ENCODE measurements at regions not wholly inside any gene's neighbourhood (a gene's known extent, or its start where the extent isn't known, plus 50 kb on each side); places are given as distances from the start of the nearest gene placed in this dataset.

DNA sequence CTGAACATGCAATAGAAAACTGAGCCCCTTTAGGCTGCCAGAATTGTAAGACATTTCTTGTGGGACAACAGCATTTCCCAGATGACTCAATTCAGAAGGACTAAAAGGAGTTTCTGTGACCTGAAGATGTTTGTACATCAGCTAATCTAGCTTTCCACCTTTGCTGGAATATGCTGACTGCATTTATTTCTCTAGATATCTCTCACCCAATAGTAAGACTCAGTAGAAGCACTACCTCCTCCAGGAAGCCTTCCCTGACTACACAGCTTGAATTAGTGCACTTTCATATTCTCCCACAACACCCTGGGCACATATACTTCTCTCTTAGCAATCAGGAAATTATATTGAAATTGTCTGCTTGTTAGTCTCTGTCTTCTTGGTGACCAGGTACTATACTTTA lies 98.1 kb upstream of the BLID start:
- no peaks in the 10 kb centered on the region for H3K4me1 ChIP-seq (ENCODE audit: control insufficient read depth in 3 of 3, insufficient read depth in 2 of 3, low read depth in 1 of 3, low read length in 2 of 3)
- no peaks in the 10 kb centered on the region for H3K27me3 ChIP-seq (ENCODE audit: control insufficient read depth in 3 of 3, insufficient read depth in 3 of 3, low read length in 3 of 3)
- H3K36me3 ChIP-seq (ENCODE audit: control insufficient read depth in 3 of 3, insufficient read depth in 2 of 3, low read depth in 1 of 3, low read length in 3 of 3), result no peaks in the 10 kb centered on the region
- H3K4me3 ChIP-seq (ENCODE audit: low read depth in 1 of 3, low read length in 3 of 3), result no peak overlapping the region
- DNase-seq, result no peak
- FAIRE-seq, result no peak
- no peak overlapping the region for H3K27ac ChIP-seq (ENCODE audit: low read depth in 1 of 3, low read length in 2 of 3)
- no peaks in the 10 kb centered on the region for H3K9me3 ChIP-seq (ENCODE audit: control insufficient read depth in 2 of 2, insufficient read depth in 1 of 2, low read depth in 1 of 2, low read length in 1 of 2)

DNA sequence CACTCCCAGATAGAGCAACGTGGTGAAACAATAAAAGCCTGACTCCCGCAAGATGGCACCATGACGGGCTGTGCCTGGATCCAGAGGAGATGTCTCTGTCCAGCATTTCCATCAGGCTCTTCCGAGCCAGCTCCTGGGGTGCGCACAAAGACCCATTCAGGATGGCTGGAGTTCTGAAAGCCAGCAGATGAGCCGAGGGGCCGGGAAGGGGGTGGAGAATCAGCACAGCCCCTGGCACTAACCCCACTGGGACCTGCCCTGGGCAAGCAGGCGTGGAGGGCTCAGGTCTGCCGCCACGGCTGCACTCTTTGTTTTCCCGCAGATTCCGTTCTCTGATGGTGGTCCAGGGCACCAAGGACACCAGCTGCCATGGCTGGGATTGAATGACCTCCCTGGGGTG lies 97.2 kb upstream of the BLID start:
- FAIRE-seq, result no peak
- no peaks in the 10 kb centered on the region for H3K4me1 ChIP-seq (ENCODE audit: control insufficient read depth in 3 of 3, insufficient read depth in 2 of 3, low read depth in 1 of 3, low read length in 2 of 3)
- 84 to 88% (median 87%) methylated on average over 12 of the region's 12 CpGs for WGBS, 3 donors
- H3K27me3 ChIP-seq (ENCODE audit: control insufficient read depth in 3 of 3, insufficient read depth in 3 of 3, low read length in 3 of 3), result no peaks in the 10 kb centered on the region
- no peaks in the 10 kb centered on the region for H3K9me3 ChIP-seq (ENCODE audit: control insufficient read depth in 2 of 2, insufficient read depth in 1 of 2, low read depth in 1 of 2, low read length in 1 of 2)
- DNase-seq, result no peak
- H3K4me3 ChIP-seq (ENCODE audit: low read depth in 1 of 3, low read length in 3 of 3), result no peak overlapping the region
- H3K36me3 ChIP-seq (ENCODE audit: control insufficient read depth in 3 of 3, insufficient read depth in 2 of 3, low read depth in 1 of 3, low read length in 3 of 3), result no peaks in the 10 kb centered on the region
- H3K27ac ChIP-seq (ENCODE audit: low read depth in 1 of 3, low read length in 2 of 3), result no peak overlapping the region

- Histone ChIP-seq H3K27ac (ENCODE audit: low read depth in 1 of 3, low read length in 2 of 3) (no peak overlapping the region), H3K9me3 (ENCODE audit: control insufficient read depth in 2 of 2, insufficient read depth in 1 of 2, low read depth in 1 of 2, low read length in 1 of 2) (no peaks in the 10 kb centered on the region), H3K4me3 (ENCODE audit: low read depth in 1 of 3, low read length in 3 of 3) (no peak overlapping the region), H3K27me3 (ENCODE audit: control insufficient read depth in 3 of 3, insufficient read depth in 3 of 3, low read length in 3 of 3) (no peaks in the 10 kb centered on the region), H3K4me1 (ENCODE audit: control insufficient read depth in 3 of 3, insufficient read depth in 2 of 3, low read depth in 1 of 3, low read length in 2 of 3) (no peaks in the 10 kb centered on the region), H3K36me3 (ENCODE audit: control insufficient read depth in 3 of 3, insufficient read depth in 2 of 3, low read depth in 1 of 3, low read length in 3 of 3) (no peaks in the 10 kb centered on the region)
- 30 to 54% (median 49%) methylated on average over 2 of the region's 2 CpGs for WGBS, 3 donors
- DNase-seq, result peak; percentile 1 to 40
- FAIRE-seq, result no peak
Observed at GRCh38 chr11:122210367-122210997, 94.5 kb upstream of the BLID start.

DNA sequence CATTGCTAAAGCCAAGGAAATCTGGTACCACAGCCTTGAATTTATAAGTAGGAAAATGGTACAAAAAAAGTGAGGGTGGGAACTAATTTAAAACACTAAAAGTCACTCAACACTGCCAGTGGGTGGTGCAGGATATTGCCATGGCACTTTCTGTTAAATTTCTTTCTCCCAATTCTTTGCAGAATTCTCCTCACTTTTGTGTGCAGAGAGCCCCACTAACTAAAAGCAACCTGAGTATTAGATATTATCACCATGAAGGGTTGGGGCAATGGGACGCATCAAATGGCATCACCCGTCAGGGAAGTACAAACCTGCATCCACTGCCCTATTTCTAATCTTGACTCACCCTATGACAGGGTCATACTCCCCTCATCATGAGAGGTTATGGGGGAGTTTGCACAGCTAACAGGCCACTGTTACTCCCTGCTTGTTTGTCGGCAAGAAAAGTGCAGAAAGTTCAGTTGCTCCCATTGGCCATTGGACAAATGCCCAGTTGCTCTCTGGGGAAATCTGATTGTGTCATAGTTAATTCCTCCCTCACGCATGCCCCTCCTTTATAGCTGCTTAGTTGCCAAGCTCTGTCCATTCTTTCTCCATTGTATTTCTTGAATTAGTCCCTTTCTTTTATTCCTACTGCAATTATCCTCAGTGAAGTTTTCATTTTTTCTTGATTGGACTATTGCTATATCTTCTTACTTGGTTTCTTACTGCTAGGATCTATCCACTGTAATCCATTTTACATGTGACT lies 93.8 kb upstream of the BLID start:
- FAIRE-seq (no peak), DNase-seq (peak; percentile 4 to 12)
- Histone ChIP-seq H3K4me3 (ENCODE audit: low read depth in 1 of 3, low read length in 3 of 3) (no peak overlapping the region), H3K4me1 (ENCODE audit: control insufficient read depth in 3 of 3, insufficient read depth in 2 of 3, low read depth in 1 of 3, low read length in 2 of 3) (no peaks in the 10 kb centered on the region), H3K36me3 (ENCODE audit: control insufficient read depth in 3 of 3, insufficient read depth in 2 of 3, low read depth in 1 of 3, low read length in 3 of 3) (no peaks in the 10 kb centered on the region), H3K9me3 (ENCODE audit: control insufficient read depth in 2 of 2, insufficient read depth in 1 of 2, low read depth in 1 of 2, low read length in 1 of 2) (no peaks in the 10 kb centered on the region), H3K27ac (ENCODE audit: low read depth in 1 of 3, low read length in 2 of 3) (no peak overlapping the region), H3K27me3 (ENCODE audit: control insufficient read depth in 3 of 3, insufficient read depth in 3 of 3, low read length in 3 of 3) (peaks cover 0 to 3% (median 0%) of the 10 kb centered on the region in 3 donors)
- 35 to 61% (median 56%) methylated on average over 4 of the region's 4 CpGs for WGBS, 3 donors

DNA sequence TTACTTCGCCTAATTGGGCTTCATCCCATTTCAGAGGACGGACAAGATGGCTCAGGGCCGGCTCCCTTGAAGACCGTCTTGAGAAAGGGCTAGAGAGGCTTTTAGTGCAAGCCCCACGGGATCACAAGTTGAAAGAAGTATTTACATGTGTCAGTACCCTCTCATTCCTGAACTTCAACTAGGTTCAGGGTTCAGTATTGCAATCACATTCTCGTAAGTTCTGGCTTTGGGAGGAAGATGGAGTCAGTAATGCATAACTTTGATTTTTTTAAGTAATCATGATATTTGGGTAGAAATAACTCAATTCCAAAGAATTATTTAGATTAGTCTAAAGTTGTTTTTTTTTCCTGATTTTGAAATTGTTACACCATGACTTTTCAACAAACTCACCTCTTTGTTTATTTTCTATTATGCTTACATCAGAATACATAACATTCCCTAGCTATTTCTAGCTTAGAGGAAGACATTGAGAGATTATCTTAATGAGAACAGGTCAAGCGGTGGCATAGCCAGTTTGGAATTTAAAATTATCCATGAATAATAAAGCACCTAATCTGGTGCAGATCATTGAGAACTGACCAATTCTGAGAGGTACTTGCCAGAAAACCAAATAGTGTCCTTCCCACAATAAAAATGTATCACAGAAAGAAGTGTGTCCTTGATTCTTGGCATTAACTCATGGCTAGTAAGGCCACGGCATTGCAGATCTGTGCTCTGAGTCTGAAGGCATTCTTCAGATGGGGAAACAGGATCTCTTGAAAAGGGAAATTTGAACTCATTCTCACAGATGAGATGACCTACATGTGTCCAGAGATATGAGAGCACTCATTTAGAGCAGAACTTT lies 92.1 kb upstream of the BLID start:
- peak overlapping the region in 1 of 3 donors; percentile 22 for H3K27ac ChIP-seq (ENCODE audit: low read depth in 1 of 3, low read length in 2 of 3)

GRCh38 chr11:122207505-122207904 lies 91.5 kb upstream of the BLID start:
- Histone ChIP-seq H3K4me3 (ENCODE audit: low read depth in 1 of 3, low read length in 3 of 3) (no peak overlapping the region), H3K4me1 (ENCODE audit: control insufficient read depth in 3 of 3, insufficient read depth in 2 of 3, low read depth in 1 of 3, low read length in 2 of 3) (peaks cover 0 to 8% (median 0%) of the 10 kb centered on the region in 3 donors), H3K27me3 (ENCODE audit: control insufficient read depth in 3 of 3, insufficient read depth in 3 of 3, low read length in 3 of 3) (peaks cover 0 to 6% (median 0%) of the 10 kb centered on the region in 3 donors), H3K9me3 (ENCODE audit: control insufficient read depth in 2 of 2, insufficient read depth in 1 of 2, low read depth in 1 of 2, low read length in 1 of 2) (no peaks in the 10 kb centered on the region), H3K27ac (ENCODE audit: low read depth in 1 of 3, low read length in 2 of 3) (peak overlapping the region in 1 of 3 donors; percentile 22), H3K36me3 (ENCODE audit: control insufficient read depth in 3 of 3, insufficient read depth in 2 of 3, low read depth in 1 of 3, low read length in 3 of 3) (no peaks in the 10 kb centered on the region)
- 52 to 74% (median 73%) methylated on average over 8 of the region's 8 CpGs for WGBS, 3 donors
- FAIRE-seq (no peak), DNase-seq (peak in 1 of 2 donors; percentile 9)

More for the DNA sequence above, 92.1 kb upstream of the BLID start:
- Histone ChIP-seq H3K4me3 (ENCODE audit: low read depth in 1 of 3, low read length in 3 of 3) (no peak overlapping the region), H3K4me1 (ENCODE audit: control insufficient read depth in 3 of 3, insufficient read depth in 2 of 3, low read depth in 1 of 3, low read length in 2 of 3) (peaks cover 0 to 1% (median 0%) of the 10 kb centered on the region in 3 donors), H3K27me3 (ENCODE audit: control insufficient read depth in 3 of 3, insufficient read depth in 3 of 3, low read length in 3 of 3) (peaks cover 0 to 6% (median 0%) of the 10 kb centered on the region in 3 donors), H3K9me3 (ENCODE audit: control insufficient read depth in 2 of 2, insufficient read depth in 1 of 2, low read depth in 1 of 2, low read length in 1 of 2) (no peaks in the 10 kb centered on the region), H3K36me3 (ENCODE audit: control insufficient read depth in 3 of 3, insufficient read depth in 2 of 3, low read depth in 1 of 3, low read length in 3 of 3) (no peaks in the 10 kb centered on the region)
- no peak for FAIRE-seq
- DNase-seq, result no peak
- WGBS, 3 donors, result 69 to 81% (median 78%) methylated on average over 8 of the region's 8 CpGs

GRCh38 chr11:122205036-122205435 lies 89.0 kb upstream of the BLID start:
- Histone ChIP-seq H3K27ac (ENCODE audit: low read depth in 1 of 3, low read length in 2 of 3) (no peak overlapping the region), H3K4me3 (ENCODE audit: low read depth in 1 of 3, low read length in 3 of 3) (no peak overlapping the region)
- 52 to 61% (median 55%) methylated on average over 5 of the region's 5 CpGs for WGBS, 3 donors

DNA sequence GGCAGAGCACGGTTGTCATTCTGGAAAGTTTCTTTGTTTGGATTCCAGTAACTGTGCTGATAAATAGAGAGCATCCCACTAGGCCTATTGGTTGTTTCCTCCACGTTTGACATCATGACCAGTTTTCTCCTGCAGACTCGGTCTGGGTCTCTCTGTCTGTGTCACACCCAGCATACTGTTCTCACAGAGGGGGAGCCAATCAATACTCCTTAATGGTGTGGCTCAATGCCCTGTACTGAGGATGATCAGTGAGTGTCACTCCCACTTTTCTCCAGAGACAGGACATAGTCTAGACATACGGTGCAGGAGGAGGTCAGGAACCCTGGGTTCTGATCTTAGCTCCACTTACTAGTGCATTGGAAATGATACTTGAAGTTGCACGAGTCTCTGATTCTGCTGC lies 88.2 kb upstream of the BLID start:
- H3K4me1 ChIP-seq (ENCODE audit: control insufficient read depth in 3 of 3, insufficient read depth in 2 of 3, low read depth in 1 of 3, low read length in 2 of 3), result peaks cover 0 to 11% (median 0%) of the 10 kb centered on the region in 3 donors
- FAIRE-seq (no peak), DNase-seq (no peak)
- H3K9me3 ChIP-seq (ENCODE audit: control insufficient read depth in 2 of 2, insufficient read depth in 1 of 2, low read depth in 1 of 2, low read length in 1 of 2), result no peaks in the 10 kb centered on the region
- H3K36me3 ChIP-seq (ENCODE audit: control insufficient read depth in 3 of 3, insufficient read depth in 2 of 3, low read depth in 1 of 3, low read length in 3 of 3), result no peaks in the 10 kb centered on the region
- no peak overlapping the region for H3K4me3 ChIP-seq (ENCODE audit: low read depth in 1 of 3, low read length in 3 of 3)
- 64 to 68% (median 68%) methylated on average over 5 of the region's 5 CpGs for WGBS, 3 donors
- H3K27ac ChIP-seq (ENCODE audit: low read depth in 1 of 3, low read length in 2 of 3), result no peak overlapping the region
- H3K27me3 ChIP-seq (ENCODE audit: control insufficient read depth in 3 of 3, insufficient read depth in 3 of 3, low read length in 3 of 3), result peaks cover 0 to 6% (median 0%) of the 10 kb centered on the region in 3 donors

More at GRCh38 chr11:122205036-122205435, 89.0 kb upstream of the BLID start:
- FAIRE-seq, result no peak
- no peak for DNase-seq
- Histone ChIP-seq H3K27me3 (ENCODE audit: control insufficient read depth in 3 of 3, insufficient read depth in 3 of 3, low read length in 3 of 3) (peaks cover 0 to 6% (median 0%) of the 10 kb centered on the region in 3 donors), H3K36me3 (ENCODE audit: control insufficient read depth in 3 of 3, insufficient read depth in 2 of 3, low read depth in 1 of 3, low read length in 3 of 3) (no peaks in the 10 kb centered on the region), H3K4me1 (ENCODE audit: control insufficient read depth in 3 of 3, insufficient read depth in 2 of 3, low read depth in 1 of 3, low read length in 2 of 3) (peaks cover 0 to 11% (median 0%) of the 10 kb centered on the region in 3 donors), H3K9me3 (ENCODE audit: control insufficient read depth in 2 of 2, insufficient read depth in 1 of 2, low read depth in 1 of 2, low read length in 1 of 2) (no peaks in the 10 kb centered on the region)

Measured in small intestine (tissue), 7 donors.